Endometrial microvascular endothelial cells (primary cell): ENCODE measurements at regions not wholly inside any gene's neighbourhood (a gene's known extent, or its start where the extent isn't known, plus 50 kb on each side); places are given as distances from the start of the nearest gene placed in this dataset.
"Not testable (repeated sequence)": the region's sequence is repeated elsewhere in the genome, so short reads cannot be mapped to it uniquely, and the experiment has no call there.

ENCODE experiments used
- in situ Hi-C: cut with HindIII; loops from 2 replicates; pipeline ENCODE4 v1.10.0; 2017; ENCODE audit warnings: low sequenced_read_pairs, low pct_unique_long_range_greater_than_20kb; ENCODE audit errors: inconsistent ontology term

- in situ Hi-C loops, result no loop called here
Measured at GRCh38 chr22:48938741-48939140, 888.9 kb downstream of the BRD1 start.

- in situ Hi-C loops, result no loop called here
Measured at GRCh38 chr22:48937032-48937639, 890.5 kb downstream of the BRD1 start.

GRCh38 chr22:48936391-48936790 lies 891.3 kb downstream of the BRD1 start:
- in situ Hi-C loops, result no loop called here

- in situ Hi-C loops, result no loop called here
Measured at GRCh38 chr22:48934446-48934845, 893.2 kb downstream of the BRD1 start.

GRCh38 chr22:48931452-48931851 lies 896.2 kb downstream of the BRD1 start:
- in situ Hi-C loops, result no loop called here

GRCh38 chr22:48929276-48929790 lies 898.3 kb downstream of the BRD1 start:
- in situ Hi-C loops, result no loop called here

GRCh38 chr22:48927591-48927990 lies 900.1 kb downstream of the BRD1 start:
- in situ Hi-C loops, result no loop called here

GRCh38 chr22:48926643-48927042 lies 901.0 kb downstream of the BRD1 start:
- in situ Hi-C loops, result no loop called here

GRCh38 chr22:48926136-48926535 lies 901.5 kb downstream of the BRD1 start:
- in situ Hi-C loops, result no loop called here

- in situ Hi-C loops, result no loop called here
Measured at GRCh38 chr22:48925450-48925849, 902.2 kb downstream of the BRD1 start.

GRCh38 chr22:48923996-48924395 lies 903.7 kb downstream of the BRD1 start:
- in situ Hi-C loops, result no loop called here

GRCh38 chr22:48923165-48923865 lies 904.4 kb downstream of the BRD1 start:
- in situ Hi-C loops, result no loop called here

GRCh38 chr22:48921411-48921903 lies 906.2 kb downstream of the BRD1 start:
- in situ Hi-C loops, result no loop called here

- in situ Hi-C loops, result no loop called here
Measured at GRCh38 chr22:48920776-48921241, 906.9 kb downstream of the BRD1 start.

GRCh38 chr22:48919851-48920589 lies 907.7 kb downstream of the BRD1 start:
- in situ Hi-C loops, result no loop called here

GRCh38 chr22:48919187-48919590 lies 908.5 kb downstream of the BRD1 start:
- in situ Hi-C loops, result no loop called here

GRCh38 chr22:48918585-48919186 lies 909.0 kb downstream of the BRD1 start:
- in situ Hi-C loops, result no loop called here

GRCh38 chr22:48912356-48913066 lies 915.2 kb downstream of the BRD1 start:
- in situ Hi-C loops, result not testable (repeated sequence)

GRCh38 chr22:48911647-48912046 lies 916.0 kb downstream of the BRD1 start:
- in situ Hi-C loops, result not testable (repeated sequence)
